ENCODE measurements at regions not wholly inside any gene's neighbourhood (a gene's known extent, or its start where the extent isn't known, plus 50 kb on each side); places are given as distances from the start of the nearest gene placed in this dataset.
"Not testable (repeated sequence)": the region's sequence is repeated elsewhere in the genome, so short reads cannot be mapped to it uniquely, and the experiment has no call there.

DNA sequence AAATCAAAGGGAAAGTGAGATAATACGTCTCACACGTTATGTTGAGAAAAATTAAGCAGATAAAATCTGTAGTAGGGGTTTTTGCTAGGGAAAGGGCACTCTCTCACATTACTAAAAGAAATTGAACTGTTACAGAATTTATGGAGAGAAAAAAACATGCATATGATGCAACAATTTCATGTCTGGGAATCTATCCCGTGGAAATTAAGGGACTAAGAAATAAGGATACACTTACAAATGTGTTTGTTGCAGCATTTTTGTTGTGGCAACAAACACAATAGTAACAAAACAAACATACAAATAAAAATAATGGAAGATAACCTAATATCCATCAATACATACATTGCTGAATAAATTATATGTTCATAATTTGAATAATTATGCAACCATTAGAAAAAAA, 96.3 kb upstream of the ZBED5 start:
- ChIA-PET POLR2A (ENCODE audit: low non-redundant PET) (no interaction called here), CTCF (no interaction called here)
- Histone ChIP-seq H3K27me3 (replicated peaks; ENCODE audit: insufficient read depth, low read depth, low read length, poor library complexity) (no peaks in the 10 kb centered on the region), H3K4me3 (ENCODE audit: low read depth, low read length, poor library complexity, severe bottlenecking) (no peak overlapping the region), H3K4me1 (ENCODE audit: insufficient read depth, low read length, poor library complexity, severe bottlenecking) (no peaks in the 10 kb centered on the region), H3K27ac (ENCODE audit: low read depth, low read length, poor library complexity, severe bottlenecking) (no peak overlapping the region), H3K36me3 (ENCODE audit: insufficient read depth, low read length, poor library complexity, severe bottlenecking) (no peaks in the 10 kb centered on the region), H3K9me3 (ENCODE audit: low read depth, low read length, poor library complexity, severe bottlenecking) (no peaks in the 10 kb centered on the region)
- intact Hi-C loops (cut with micrococcal nuclease; ENCODE audit: unreplicated experiment) = no loop called here
- no peak for DNase-seq (ENCODE audit: low spot score)
- no TSS peak for BruUV-seq (replicated peaks)
- TF ChIP-seq EZH2 (IDR thresholded peaks at IDR 0.05; ENCODE audit: borderline replicate concordance, low read depth, low read length, poor library complexity, severe bottlenecking) = no peak
- TF ChIP-seq, protein P1, sequence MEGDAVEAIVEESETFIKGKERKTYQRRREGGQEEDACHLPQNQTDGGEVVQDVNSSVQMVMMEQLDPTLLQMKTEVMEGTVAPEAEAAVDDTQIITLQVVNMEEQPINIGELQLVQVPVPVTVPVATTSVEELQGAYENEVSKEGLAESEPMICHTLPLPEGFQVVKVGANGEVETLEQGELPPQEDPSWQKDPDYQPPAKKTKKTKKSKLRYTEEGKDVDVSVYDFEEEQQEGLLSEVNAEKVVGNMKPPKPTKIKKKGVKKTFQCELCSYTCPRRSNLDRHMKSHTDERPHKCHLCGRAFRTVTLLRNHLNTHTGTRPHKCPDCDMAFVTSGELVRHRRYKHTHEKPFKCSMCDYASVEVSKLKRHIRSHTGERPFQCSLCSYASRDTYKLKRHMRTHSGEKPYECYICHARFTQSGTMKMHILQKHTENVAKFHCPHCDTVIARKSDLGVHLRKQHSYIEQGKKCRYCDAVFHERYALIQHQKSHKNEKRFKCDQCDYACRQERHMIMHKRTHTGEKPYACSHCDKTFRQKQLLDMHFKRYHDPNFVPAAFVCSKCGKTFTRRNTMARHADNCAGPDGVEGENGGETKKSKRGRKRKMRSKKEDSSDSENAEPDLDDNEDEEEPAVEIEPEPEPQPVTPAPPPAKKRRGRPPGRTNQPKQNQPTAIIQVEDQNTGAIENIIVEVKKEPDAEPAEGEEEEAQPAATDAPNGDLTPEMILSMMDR (conservative IDR thresholded peaks at IDR 0.05; ENCODE audit: low read depth, low read length) = no peak

DNA sequence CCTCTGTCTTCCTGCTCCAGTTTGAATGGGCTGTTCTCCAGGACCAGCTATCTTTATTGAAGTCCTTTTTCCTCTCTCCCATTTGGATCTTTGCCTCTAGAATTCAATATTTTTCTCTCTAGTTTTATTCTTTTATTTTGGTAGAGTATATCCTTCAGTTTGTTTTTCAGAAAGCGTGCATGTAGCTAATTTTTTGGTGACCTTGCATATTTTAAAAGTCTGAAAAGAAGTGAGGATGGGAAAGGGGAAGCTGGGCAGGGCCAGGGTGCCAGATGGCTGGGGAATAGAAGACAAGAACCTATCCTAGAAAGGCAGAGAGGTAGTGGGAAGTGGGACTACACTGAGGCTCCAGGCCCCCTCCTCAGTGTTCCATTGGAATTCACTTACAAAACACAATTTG, 95.0 kb upstream of the ZBED5 start:
- Histone ChIP-seq H3K4me3 (ENCODE audit: low read depth, low read length, poor library complexity, severe bottlenecking) (no peak overlapping the region), H3K36me3 (ENCODE audit: insufficient read depth, low read length, poor library complexity, severe bottlenecking) (no peaks in the 10 kb centered on the region), H3K27me3 (replicated peaks; ENCODE audit: insufficient read depth, low read depth, low read length, poor library complexity) (no peaks in the 10 kb centered on the region), H3K9me3 (ENCODE audit: low read depth, low read length, poor library complexity, severe bottlenecking) (no peaks in the 10 kb centered on the region), H3K27ac (ENCODE audit: low read depth, low read length, poor library complexity, severe bottlenecking) (no peak overlapping the region), H3K4me1 (ENCODE audit: insufficient read depth, low read length, poor library complexity, severe bottlenecking) (no peaks in the 10 kb centered on the region)
- intact Hi-C loops (cut with micrococcal nuclease; ENCODE audit: unreplicated experiment) = no loop called here
- DNase-seq (ENCODE audit: low spot score) = no peak
- ChIA-PET CTCF (no interaction called here), POLR2A (ENCODE audit: low non-redundant PET) (no interaction called here)
- BruUV-seq (replicated peaks) = no TSS peak
- TF ChIP-seq EZH2 (IDR thresholded peaks at IDR 0.05; ENCODE audit: borderline replicate concordance, low read depth, low read length, poor library complexity, severe bottlenecking) = no peak
- TF ChIP-seq, protein P1 (conservative IDR thresholded peaks at IDR 0.05; ENCODE audit: low read depth, low read length) = no peak

DNA sequence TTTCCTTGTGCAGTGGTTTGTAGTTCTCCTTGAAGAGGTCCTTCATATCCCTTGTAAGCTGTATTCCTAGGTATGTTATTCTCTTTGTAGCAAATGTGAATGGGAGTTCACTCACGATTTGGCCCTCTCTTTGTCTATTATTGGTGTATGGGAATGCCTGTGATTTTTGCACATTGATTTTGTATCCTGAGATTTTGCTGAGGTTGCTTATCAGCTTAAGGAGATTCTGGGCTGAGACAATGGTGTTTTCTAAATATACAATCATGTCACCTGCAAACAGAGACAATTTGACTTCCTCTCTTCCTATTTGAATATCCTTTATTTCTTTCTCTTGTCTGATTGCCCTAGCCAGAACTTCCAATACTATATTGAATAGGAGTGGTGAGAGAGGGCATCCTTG, 90.1 kb upstream of the ZBED5 start:
- POLR2A ChIA-PET (ENCODE audit: low non-redundant PET); intact Hi-C loops (cut with micrococcal nuclease; ENCODE audit: unreplicated experiment); H3K27ac ChIP-seq (ENCODE audit: low read depth, low read length, poor library complexity, severe bottlenecking); CTCF ChIA-PET; H3K9me3 ChIP-seq (ENCODE audit: low read depth, low read length, poor library complexity, severe bottlenecking); H3K4me3 ChIP-seq (ENCODE audit: low read depth, low read length, poor library complexity, severe bottlenecking); H3K4me1 ChIP-seq (ENCODE audit: insufficient read depth, low read length, poor library complexity, severe bottlenecking); H3K27me3 ChIP-seq (replicated peaks; ENCODE audit: insufficient read depth, low read depth, low read length, poor library complexity); DNase-seq (ENCODE audit: low spot score); H3K36me3 ChIP-seq (ENCODE audit: insufficient read depth, low read length, poor library complexity, severe bottlenecking); BruUV-seq (replicated peaks): not testable (repeated sequence)

DNA sequence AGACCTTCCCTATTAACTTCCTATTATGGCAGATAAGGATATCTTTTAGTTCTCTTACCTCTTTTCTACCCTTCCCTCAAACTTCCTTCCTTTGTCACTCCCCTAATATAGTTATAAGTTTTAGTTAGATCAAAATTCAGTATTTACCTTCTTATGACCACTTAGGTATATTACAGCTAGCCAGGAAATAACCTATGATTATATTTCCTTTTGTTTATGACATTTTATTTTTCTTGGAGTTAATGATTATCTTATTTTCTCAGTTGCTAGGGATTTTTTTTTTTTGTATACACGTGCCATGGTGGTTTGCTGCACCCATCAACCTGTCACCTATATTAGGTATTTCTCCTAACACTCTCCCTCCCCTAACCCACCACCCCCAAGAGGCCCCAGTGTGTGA, 88.2 kb upstream of the ZBED5 start:
- no peak for TF ChIP-seq EZH2 (IDR thresholded peaks at IDR 0.05; ENCODE audit: borderline replicate concordance, low read depth, low read length, poor library complexity, severe bottlenecking)
- TF ChIP-seq, protein P1 (conservative IDR thresholded peaks at IDR 0.05; ENCODE audit: low read depth, low read length) = no peak
- no peak for DNase-seq (ENCODE audit: low spot score)
- ChIA-PET CTCF (no interaction called here), POLR2A (ENCODE audit: low non-redundant PET) (no interaction called here)
- intact Hi-C loops (cut with micrococcal nuclease; ENCODE audit: unreplicated experiment) = no loop called here
- Histone ChIP-seq H3K36me3 (ENCODE audit: insufficient read depth, low read length, poor library complexity, severe bottlenecking) (no peaks in the 10 kb centered on the region), H3K27me3 (replicated peaks; ENCODE audit: insufficient read depth, low read depth, low read length, poor library complexity) (no peaks in the 10 kb centered on the region), H3K4me1 (ENCODE audit: insufficient read depth, low read length, poor library complexity, severe bottlenecking) (no peaks in the 10 kb centered on the region), H3K9me3 (ENCODE audit: low read depth, low read length, poor library complexity, severe bottlenecking) (no peaks in the 10 kb centered on the region), H3K27ac (ENCODE audit: low read depth, low read length, poor library complexity, severe bottlenecking) (no peak overlapping the region), H3K4me3 (ENCODE audit: low read depth, low read length, poor library complexity, severe bottlenecking) (no peak overlapping the region)
- BruUV-seq (replicated peaks) = no TSS peak

All from A673 (cell line).